Glutamatergic neuron (in vitro differentiated cells): ENCODE measurements at regions not wholly inside any gene's neighbourhood (a gene's known extent, or its start where the extent isn't known, plus 50 kb on each side); places are given as distances from the start of the nearest gene placed in this dataset.

Source experiments
- DNase-seq: peaks from one replicate; pipeline ENCODE4 v3.0.0; 2022
- H3K27ac Mint-ChIP-seq: one replicate; pipeline ENCODE4 v1.8.0; 2020; ENCODE audit warnings: mild to moderate bottlenecking, mixed read lengths, inconsistent platforms; ENCODE audit not compliant: unreplicated experiment
- H3K27me3 Mint-ChIP-seq: one replicate; pipeline ENCODE4 v1.8.0; 2020; ENCODE audit warnings: mild to moderate bottlenecking, moderate library complexity, mixed read lengths, inconsistent platforms; ENCODE audit not compliant: unreplicated experiment
- H3K36me3 Mint-ChIP-seq: one replicate; pipeline ENCODE4 v1.8.0; 2020; ENCODE audit warnings: mild to moderate bottlenecking, mixed read lengths, inconsistent platforms; ENCODE audit not compliant: unreplicated experiment
- H3K4me1 Mint-ChIP-seq: one replicate; pipeline ENCODE4 v1.8.0; 2020; ENCODE audit warnings: mild to moderate bottlenecking, low read depth, mixed read lengths, inconsistent platforms; ENCODE audit not compliant: unreplicated experiment
- H3K4me3 Mint-ChIP-seq: one replicate; pipeline ENCODE4 v1.8.0; 2020; ENCODE audit warnings: mild to moderate bottlenecking, mixed read lengths, inconsistent platforms; ENCODE audit not compliant: unreplicated experiment
- H3K9me3 Mint-ChIP-seq: one replicate; pipeline ENCODE4 v1.8.0; 2020; ENCODE audit warnings: mild to moderate bottlenecking, moderate library complexity, mixed read lengths, inconsistent platforms; ENCODE audit not compliant: unreplicated experiment
- CTCF ChIP-seq: fragments of 200-600 bp; sonication (generic); IDR thresholded peaks from one replicate; pipeline ENCODE4 v1.5.0; 2021; ENCODE audit not compliant: partially characterized antibody, unreplicated experiment

DNA sequence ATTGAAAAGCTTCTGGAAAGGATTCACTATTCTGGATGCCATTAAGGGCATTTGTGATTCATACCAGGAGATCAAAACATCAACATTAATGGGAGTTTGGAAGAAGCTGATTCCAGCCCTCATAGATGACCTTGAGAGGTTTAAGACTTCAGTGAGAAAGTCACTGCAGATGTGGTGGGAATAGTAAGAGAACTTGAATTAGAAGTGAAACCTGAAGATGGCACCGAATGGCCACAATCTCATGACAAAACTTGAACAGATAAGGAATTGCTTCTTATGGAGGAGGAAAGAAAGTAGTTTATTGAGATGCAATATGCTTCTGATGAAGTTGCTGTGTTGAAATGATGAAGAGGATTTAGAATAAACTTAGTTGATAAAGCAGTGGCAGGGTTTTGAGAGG, 254.6 kb upstream of the SLC24A2 start:
- no peak for DNase-seq

DNA sequence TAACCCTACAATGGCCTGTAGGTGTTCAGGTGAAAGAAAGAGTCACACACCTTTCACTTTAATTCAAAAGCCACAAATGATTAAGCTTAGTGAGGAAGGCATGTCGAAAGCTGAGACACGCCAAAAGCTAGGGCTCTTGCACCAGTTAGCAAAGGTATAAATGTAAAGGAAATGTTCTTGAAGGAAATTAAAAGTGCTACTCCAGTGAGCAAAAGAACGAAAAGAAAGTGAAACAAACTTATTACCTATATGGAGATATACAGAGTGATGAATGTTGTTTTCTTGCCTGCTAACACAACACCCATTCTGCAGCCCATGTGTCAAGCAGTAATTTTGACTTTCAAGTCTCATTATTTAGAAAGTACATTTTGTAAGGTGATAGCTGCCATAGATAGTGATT, 254.2 kb upstream of the SLC24A2 start:
- H3K4me1 Mint-ChIP-seq, result peaks cover 9% of the 10 kb centered on the region
- no peaks in the 10 kb centered on the region for H3K27me3 Mint-ChIP-seq
- no peak for DNase-seq
- H3K27ac Mint-ChIP-seq, result no peak overlapping the region
- no peak overlapping the region for H3K4me3 Mint-ChIP-seq
- no peak for TF ChIP-seq CTCF
- no peaks in the 10 kb centered on the region for H3K36me3 Mint-ChIP-seq
- H3K9me3 Mint-ChIP-seq, result no peaks in the 10 kb centered on the region

More for the DNA sequence above, 254.6 kb upstream of the SLC24A2 start:
- Mint-ChIP-seq H3K4me1 (peaks cover 9% of the 10 kb centered on the region), H3K4me3 (no peak overlapping the region), H3K27ac (no peak overlapping the region), H3K36me3 (no peaks in the 10 kb centered on the region), H3K9me3 (no peaks in the 10 kb centered on the region), H3K27me3 (no peaks in the 10 kb centered on the region)
- no peak for TF ChIP-seq CTCF

GRCh38 chr9:20042128-20042711, 253.4 kb upstream of the SLC24A2 start:
- no peaks in the 10 kb centered on the region for H3K27me3 Mint-ChIP-seq
- DNase-seq, result no peak
- no peaks in the 10 kb centered on the region for H3K9me3 Mint-ChIP-seq
- H3K4me3 Mint-ChIP-seq, result no peak overlapping the region
- no peak overlapping the region for H3K27ac Mint-ChIP-seq
- no peaks in the 10 kb centered on the region for H3K36me3 Mint-ChIP-seq
- peaks cover 9% of the 10 kb centered on the region for H3K4me1 Mint-ChIP-seq
- no peak for TF ChIP-seq CTCF

DNA sequence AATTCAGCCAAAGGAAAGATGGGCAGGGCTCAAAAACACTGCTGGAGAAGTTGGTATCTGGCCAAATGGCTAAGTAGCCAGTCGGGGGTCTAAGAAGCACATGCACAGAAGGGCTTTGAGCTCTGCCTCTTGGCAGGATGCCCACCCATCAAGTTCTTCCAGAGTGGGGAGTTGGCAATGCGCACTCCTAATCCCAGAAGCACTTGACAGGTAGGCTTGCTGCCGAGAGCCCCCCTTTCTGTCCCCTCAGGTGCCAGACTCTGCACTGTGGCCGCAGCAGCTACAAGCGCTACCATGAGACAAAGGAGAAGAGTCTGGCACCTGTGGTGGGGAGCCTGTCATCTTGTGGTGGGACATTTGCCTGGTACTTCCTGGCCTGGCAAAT, 252.9 kb upstream of the SLC24A2 start:
- no peak for DNase-seq
- no peak for TF ChIP-seq CTCF
- no peaks in the 10 kb centered on the region for H3K36me3 Mint-ChIP-seq
- H3K4me1 Mint-ChIP-seq, result peaks cover 9% of the 10 kb centered on the region
- no peaks in the 10 kb centered on the region for H3K9me3 Mint-ChIP-seq
- no peak overlapping the region for H3K27ac Mint-ChIP-seq
- H3K27me3 Mint-ChIP-seq, result no peaks in the 10 kb centered on the region
- no peak overlapping the region for H3K4me3 Mint-ChIP-seq

GRCh38 chr9:20040991-20041696, 252.3 kb upstream of the SLC24A2 start:
- Mint-ChIP-seq H3K27me3 (no peaks in the 10 kb centered on the region), H3K4me3 (no peak overlapping the region), H3K9me3 (no peaks in the 10 kb centered on the region), H3K27ac (no peak overlapping the region), H3K36me3 (no peaks in the 10 kb centered on the region), H3K4me1 (peaks cover 9% of the 10 kb centered on the region)
- TF ChIP-seq CTCF, result no peak
- no peak for DNase-seq
